MM.1S (cell line): ENCODE measurements at regions not wholly inside any gene's neighbourhood (a gene's known extent, or its start where the extent isn't known, plus 50 kb on each side); places are given as distances from the start of the nearest gene placed in this dataset.

Source experiments
- CTCF ChIP-seq: fragments of 300-600 bp; sonication (generic); IDR thresholded peaks from 2 replicates; pipeline ENCODE4 v1.5.1; 2016; ENCODE audit warnings: antibody characterized with exemption, low read length, mixed read lengths
- EZH2 ChIP-seq: fragments of 300-600 bp; sonication (generic); optimal IDR thresholded peaks from 2 replicates; pipeline ENCODE3; 2017; ENCODE audit warnings: low read depth, mild to moderate bottlenecking, antibody characterized with exemption, low read length, mixed read lengths

GRCh38 chr14:78029601-78030372 is 140.4 kb upstream of the NRXN3 start:
- no peak for TF ChIP-seq EZH2
- no peak for TF ChIP-seq CTCF
